Fibroblast of villous mesenchyme (primary cell): ENCODE measurements at regions not wholly inside any gene's neighbourhood (a gene's known extent, or its start where the extent isn't known, plus 50 kb on each side); places are given as distances from the start of the nearest gene placed in this dataset.

Source experiments
- DNase-seq: peaks from one replicate; pipeline ENCODE4 v3.0.0-alpha.2; 2010; ENCODE audit warnings: low read depth
- H3K4me3 ChIP-seq: 2 replicates; pipeline ENCODE4 v1.5.1; 2011; ENCODE audit warnings: low read depth, mild to moderate bottlenecking, low read length
- CTCF ChIP-seq: IDR thresholded peaks from 2 replicates; pipeline ENCODE4 v1.5.1; 2012; ENCODE audit warnings: low read depth, mild to moderate bottlenecking, low read length; ENCODE audit not compliant: insufficient read depth

- DNase-seq = no peak
- no peak overlapping the region for H3K4me3 ChIP-seq
- TF ChIP-seq CTCF = no peak
These were observed 130.9 kb upstream of the IQSEC1 start for GRCh38 chr3:13204177-13204581.

GRCh38 chr3:13203398-13204176 lies 130.4 kb upstream of the IQSEC1 start:
- H3K4me3 ChIP-seq = no peak overlapping the region
- no peak for TF ChIP-seq CTCF
- no peak for DNase-seq

- H3K4me3 ChIP-seq = no peak overlapping the region
- TF ChIP-seq CTCF = no peak
- no peak for DNase-seq
These were observed 129.6 kb upstream of the IQSEC1 start for GRCh38 chr3:13202744-13203397.

- H3K4me3 ChIP-seq = no peak overlapping the region
- no peak for TF ChIP-seq CTCF
- DNase-seq = no peak
These were observed 128.6 kb upstream of the IQSEC1 start for GRCh38 chr3:13201851-13202250.

GRCh38 chr3:13200946-13201345 lies 127.7 kb upstream of the IQSEC1 start:
- no peak for TF ChIP-seq CTCF
- DNase-seq = no peak
- no peak overlapping the region for H3K4me3 ChIP-seq

- no peak for TF ChIP-seq CTCF
- DNase-seq = no peak
- no peak overlapping the region for H3K4me3 ChIP-seq
These were observed 127.2 kb upstream of the IQSEC1 start for GRCh38 chr3:13200465-13200864.
